NCI-H2196 treated with DMSO at 0.1 percent for 48 hours (cell line): ENCODE measurements at regions not wholly inside any gene's neighbourhood (a gene's known extent, or its start where the extent isn't known, plus 50 kb on each side); places are given as distances from the start of the nearest gene placed in this dataset.
"Not testable (repeated sequence)": the region's sequence is repeated elsewhere in the genome, so short reads cannot be mapped to it uniquely, and the experiment has no call there.

Experiments
- DNase-seq: peaks from one replicate; lab custom pipeline; 2025; ENCODE audit not compliant: unreplicated experiment; lab: John Stamatoyannopoulos, UW

DNA sequence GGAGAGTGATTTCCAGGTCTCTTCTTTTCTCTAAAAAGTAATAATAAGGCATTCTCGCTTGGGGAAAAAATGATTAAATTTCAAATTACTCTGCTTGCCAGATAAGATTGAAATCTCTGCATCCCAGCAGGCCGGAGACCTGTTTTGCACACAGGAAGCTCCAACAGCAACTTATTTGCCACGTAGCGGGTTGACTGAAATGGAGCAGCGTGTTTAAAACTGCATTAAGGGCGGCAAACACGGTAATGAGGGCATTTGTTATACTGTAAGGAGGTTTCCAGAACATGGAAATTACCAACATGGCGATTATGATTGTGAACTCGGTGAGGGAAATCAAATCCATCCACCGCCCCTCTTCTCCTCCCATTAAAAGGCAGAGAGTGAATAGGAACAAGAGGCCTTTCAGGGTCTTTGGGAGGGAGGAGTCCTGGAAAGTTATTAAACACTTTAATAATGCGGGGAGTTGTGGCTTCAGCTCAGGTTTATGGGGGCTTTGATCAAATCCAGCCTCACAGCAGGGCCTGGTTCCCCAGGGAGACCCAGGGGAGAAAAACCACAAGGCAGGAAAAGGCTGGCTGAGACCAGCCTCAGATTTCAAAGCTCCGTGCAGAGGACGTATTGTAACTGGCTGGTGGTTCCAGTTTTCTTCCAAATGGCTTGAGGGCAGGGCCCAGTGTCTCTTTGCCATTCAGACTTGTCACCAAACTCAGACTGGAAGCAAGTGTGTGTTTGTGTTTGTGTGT is 242.3 kb downstream of the TLE3 start:
- no peak for DNase-seq

DNA sequence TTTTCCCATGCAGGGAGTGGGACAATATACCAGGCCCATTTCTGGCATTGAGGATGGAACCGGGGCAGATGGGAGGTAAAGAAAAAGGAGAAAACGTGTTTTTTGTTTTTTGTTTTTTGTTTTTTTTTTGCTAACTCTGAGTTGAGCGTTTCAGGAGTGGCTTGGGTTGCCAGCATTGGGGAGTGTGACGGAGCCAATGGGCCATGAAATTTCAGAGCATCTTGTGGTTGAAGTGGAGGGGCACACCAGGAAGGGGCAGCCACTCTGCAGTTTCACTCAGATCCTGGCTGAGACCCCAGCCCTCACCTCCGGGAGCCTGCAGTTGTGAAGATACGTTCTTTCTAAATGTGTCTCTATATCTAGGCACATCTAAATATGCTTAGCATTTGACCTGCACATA is 240.5 kb downstream of the TLE3 start:
- DNase-seq, result no peak

DNA sequence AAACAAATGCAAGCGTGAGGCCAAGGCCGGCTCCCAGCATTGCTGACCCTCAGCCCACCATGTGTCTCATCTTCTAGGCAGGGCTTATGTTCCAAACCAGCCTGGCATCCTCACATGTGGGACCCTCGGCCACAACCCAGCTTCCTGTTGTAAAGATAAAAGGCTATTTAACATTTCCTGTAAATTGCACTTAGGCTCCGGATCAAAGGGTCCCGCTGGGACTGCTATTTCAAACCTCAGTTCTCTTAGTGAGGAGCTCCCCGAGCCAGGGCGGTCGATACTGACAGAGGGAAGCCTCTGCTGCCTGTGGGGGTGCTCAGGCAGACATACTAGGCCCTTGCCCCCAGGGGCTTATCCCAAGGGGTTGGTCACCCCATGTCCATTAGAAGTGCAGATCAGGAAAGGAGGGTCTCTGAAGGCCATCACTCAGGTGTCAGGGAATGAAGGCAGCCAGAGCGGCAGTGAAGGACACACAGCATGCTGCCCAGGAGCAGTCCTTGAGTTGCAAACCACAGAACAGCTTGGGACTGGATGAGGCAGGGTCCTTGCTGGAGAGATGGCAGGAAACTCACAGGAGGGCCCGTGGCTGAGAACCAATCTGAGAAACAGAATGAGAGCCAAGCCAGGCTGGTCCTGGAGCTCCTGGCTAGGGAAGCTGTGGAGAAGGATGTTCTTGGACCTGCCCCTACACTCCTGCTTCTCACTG is 239.9 kb downstream of the TLE3 start:
- DNase-seq, result no peak

DNA sequence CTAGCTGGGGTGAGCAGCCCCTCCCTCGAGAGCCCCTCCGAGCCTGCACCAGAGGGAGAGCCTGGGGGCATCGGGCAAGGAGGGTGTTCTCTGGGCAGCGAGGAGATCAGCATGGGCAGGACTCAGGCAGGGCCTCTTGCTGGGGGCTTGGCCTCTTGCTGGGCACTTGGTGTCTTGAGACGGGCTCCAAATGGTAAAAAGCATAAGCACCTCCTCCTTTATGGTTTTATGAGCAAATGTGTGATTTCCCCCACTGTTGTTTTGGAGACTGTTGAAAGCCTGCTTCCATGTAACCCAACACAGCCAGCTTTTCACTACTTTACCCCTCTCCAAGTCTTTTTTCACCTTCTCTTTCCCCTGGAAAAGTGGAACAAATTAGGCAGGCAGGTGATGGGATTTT is 239.3 kb downstream of the TLE3 start:
- DNase-seq, result no peak

DNA sequence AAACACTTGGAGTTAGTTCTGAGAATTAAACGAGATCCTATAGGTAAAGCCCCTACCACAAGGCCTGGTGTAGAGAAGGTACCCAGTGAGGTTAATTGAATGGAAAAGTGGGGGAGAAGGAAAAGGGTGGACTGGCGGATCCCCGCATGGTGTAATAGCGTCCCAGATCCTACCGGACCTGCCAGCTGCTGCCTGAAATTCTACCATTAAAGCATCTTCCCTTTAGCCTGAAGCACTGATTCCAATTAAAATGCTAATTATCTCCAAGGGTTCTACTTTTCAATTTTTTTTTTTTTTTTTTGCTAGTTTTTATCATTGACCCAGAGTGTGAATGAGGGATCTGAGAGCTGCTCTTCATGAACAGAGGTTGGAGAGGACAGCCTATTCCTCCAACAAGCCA is 237.9 kb downstream of the TLE3 start:
- no peak for DNase-seq

DNA sequence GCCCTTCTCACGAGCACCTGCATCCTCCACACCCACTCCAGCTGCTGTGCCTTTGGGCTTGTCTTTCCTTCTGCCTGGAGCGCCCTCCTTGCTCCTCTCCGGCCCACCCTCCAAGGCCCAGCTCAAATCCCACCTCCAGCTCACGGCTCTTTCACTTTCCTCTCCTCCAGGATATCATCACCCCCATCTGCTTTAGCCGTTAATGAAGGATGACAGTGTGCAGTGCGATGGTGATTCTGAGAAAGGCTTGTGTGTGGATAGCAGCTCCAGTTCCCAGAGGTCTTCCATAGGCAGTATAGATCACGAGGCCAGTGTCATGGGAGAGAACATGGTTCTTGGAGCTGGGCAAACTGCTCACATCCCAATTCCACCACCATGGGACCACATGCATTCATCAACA is 237.4 kb downstream of the TLE3 start:
- DNase-seq, result no peak

DNA sequence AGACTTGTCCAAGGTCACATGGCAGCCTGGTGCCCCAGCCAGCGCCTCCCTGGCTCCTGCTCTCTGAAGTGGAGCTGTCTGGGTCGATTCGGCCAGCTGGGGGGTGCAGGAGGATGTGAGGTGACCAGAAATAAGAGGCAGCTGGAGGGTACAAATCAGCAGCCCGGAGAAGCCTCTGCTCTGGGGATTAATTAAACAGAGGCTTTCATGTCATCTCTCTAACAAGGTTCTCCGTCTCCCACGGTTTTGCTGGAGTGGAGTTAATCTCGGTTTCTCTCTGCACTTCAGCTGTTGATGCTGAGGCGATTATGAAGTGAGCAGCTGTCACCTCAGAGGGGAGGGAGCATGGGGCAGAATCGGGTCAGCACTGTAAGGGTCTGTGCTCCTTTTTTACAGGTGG is 236.8 kb downstream of the TLE3 start:
- DNase-seq, result no peak

DNA sequence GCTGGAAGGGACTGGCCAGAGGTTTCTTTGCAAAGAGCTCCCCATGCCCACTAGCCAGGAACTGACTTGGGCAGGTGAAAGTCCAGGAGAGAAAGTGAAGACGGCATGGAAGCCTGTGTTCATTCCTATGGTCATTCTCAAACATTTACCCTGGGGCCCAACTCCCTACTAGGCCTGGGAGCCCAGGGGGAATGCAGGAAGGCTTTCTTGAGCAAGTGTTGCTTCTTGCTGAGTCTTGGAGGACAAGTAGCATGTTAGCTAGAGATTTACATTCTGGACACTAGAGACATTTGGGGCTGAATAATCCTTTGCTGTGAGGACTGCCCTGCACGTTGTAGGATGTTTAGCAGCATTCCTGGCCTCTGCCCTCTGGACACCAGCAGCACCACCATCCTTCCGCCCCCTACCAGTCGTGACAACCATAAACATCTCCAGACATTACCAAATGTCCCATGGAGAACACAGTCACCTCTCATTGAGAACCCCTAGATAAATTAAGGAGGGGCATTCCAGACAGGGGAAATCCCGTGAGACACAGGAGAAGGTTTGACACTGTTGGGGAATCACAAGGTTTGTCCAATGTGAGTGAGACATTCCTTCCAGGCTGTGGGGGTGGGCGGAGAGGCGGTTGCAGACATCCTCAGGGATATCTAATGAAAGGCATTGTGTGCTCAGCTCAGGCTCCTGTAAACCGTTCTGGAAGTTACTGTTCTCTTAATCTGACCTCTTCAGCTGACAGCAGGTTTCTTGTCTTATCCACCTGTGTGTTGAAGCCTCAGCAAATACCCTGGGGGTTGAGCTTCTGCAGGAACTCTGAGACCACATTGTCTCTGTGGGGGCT is 236.2 kb downstream of the TLE3 start:
- no peak for DNase-seq

DNA sequence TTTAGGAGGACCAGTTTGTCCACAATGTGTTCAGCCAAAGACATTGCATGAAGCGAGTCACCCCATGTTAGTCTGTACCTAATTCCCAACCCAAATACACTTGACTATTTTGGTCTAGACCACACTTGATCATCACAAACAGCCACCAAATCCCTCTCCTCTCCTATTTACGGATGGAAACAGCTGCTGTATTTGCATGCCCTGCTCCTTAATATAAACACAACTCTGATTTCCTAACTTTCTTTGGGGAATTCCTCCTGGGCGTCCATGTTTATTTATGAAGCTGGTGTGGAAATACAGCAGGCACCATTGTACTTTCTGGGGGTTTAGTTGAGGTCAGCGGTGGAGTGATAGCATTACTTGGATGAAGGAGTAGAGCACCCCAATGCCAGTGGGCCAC is 235.2 kb downstream of the TLE3 start:
- DNase-seq, result no peak

DNA sequence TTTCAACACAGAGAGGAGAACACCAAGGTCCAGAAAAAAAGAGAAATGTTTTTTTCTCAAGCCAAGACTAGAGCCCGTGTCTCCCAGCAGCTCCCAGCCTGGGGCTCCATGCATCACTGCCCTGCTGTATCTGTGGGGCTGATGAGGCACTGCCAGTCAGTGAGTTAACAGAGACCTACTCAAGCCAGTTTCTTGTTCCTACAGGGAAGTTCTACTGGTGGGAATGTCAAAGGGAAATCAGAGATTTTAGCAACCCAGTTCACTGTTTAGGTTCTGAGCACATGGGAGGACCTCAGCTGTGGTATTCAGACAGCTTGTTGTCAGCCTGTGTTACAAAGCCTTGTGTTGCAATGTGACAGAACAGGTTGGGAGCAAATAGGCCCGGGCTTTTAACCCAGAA is 234.3 kb downstream of the TLE3 start:
- DNase-seq, result no peak

DNA sequence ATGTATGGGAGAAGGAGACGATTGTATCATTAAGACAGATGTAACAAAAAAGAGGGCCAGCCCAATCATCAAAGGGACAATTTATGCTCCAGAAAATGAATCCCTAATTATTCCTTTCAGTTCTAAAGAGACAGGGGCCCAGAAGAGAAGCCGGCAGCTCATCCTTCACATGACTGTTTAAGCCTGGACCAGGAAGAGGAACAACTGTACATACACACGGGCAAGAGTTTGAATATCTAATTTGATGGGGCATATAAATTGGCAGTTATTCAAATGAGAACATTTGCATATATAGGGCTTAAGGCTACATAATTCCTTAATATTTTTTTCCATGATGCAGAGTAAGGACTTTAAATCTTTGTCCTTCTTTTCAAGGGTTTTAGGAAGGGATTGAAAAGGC is 232.3 kb downstream of the TLE3 start:
- DNase-seq, result no peak

DNA sequence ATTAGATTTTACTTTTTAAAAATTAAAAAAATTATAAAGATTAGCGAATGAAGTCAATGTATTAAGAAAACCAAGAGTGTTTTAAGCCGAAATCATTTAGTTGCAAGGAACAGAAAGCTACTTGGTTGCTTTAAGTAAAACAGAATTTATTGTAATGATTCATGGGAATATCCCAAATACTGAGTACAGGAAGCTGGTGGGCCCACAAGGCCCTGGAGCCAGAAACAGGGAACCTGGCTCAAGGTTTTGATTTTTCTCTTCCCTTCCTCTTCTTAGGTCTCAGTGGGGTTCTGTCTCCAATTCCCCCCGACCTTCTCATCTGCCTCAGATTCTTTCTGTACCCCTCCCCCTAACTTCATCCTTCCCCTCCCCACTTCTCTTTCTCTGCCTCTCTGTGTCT is 229.0 kb downstream of the TLE3 start:
- no peak for DNase-seq

DNA sequence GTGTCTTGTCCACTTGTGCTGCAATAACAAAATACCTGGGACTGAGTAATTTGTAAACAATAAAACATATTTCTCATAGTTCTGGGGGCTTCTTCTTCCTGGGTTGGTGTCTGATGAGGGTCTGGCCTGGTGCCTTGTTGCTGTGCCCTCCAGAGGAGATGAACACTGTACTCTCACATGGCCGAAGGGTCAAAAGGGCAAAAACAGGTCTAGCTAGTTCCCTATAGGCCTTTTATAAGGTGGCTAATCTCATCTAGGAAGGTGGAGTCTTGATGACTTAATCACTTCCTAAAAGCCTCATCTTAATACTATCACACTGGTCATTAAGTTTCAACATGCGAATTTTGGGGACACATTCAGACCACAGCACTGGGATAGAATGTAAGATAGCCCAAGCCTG is 228.4 kb downstream of the TLE3 start:
- DNase-seq, result no peak

DNA sequence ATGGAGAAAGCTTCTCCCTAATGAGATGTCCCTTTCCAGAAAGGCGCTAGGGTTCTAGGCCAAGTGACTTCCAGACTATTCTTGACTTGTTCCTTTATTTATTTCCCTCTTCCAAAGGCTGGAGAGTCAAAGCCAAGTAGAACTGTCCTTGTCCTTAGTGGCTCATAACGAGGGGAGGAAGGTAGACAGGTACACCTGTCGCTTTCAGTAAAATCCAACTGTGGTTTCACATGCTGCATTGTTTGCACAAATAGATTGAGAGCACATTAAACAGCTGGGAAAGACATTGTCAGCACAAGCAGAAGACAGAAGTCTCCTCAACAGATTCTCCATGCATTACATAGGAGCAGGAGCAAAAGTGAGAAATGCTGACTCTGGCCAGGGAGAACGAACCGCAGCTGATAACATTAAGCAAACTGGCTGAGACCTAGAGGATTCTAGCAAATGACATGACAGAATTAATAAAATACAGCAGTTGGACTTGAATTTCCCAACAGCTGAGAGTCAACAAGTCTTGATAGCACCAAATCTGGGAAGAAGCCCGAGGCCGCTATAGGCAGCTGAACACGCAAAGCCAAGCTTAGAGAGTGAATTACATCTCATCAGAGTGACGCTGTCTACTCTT is 227.7 kb downstream of the TLE3 start:
- no peak for DNase-seq

DNA sequence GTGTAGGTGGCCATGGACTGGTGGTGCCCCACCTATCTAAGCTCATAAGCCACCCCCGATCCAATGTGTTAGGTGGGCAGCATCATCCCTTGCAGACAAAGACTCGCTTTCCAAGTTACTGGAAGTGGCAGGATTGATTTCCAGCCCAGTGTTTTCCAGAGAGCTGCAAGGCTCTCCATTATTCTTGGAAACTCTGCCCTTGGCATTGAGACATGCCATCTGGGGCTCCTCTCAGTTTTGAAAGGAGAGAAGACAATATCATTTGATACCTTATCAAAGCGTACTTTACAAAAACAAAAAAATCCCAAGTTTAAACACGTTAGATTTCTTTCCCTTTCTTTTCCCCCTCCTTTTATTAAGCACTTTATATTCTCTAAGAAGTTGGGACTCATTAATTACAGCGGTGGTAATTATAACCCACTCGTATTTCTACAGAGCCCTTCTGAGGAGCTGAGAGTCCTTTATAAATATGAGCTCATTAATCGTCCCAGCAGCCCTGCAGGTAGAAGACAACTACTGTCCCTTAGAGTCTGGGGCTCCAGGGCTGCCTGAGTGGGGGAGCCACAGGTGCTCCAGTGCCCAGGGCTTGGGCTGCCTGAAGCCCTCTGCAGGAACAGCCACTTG is 226.1 kb downstream of the TLE3 start:
- DNase-seq, result no peak

DNA sequence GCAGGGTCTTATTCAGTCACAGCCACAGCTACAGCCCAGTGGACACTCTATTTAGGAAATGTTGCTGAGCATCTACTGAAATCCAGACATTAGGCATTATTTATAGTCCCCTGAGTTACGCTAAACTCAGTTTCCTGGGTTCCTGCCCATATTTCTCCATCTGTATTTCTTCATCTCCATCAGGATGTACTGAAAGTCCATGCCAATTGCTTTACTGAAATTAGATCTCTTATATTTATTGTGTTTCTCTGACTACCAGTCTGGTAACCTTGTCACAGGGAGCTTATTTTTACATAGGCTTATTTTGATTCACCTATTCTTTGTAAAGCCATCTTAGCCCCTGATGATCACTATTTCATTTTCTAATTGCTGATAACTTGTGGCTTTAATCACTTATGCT is 223.9 kb downstream of the TLE3 start:
- DNase-seq, result no peak

DNA sequence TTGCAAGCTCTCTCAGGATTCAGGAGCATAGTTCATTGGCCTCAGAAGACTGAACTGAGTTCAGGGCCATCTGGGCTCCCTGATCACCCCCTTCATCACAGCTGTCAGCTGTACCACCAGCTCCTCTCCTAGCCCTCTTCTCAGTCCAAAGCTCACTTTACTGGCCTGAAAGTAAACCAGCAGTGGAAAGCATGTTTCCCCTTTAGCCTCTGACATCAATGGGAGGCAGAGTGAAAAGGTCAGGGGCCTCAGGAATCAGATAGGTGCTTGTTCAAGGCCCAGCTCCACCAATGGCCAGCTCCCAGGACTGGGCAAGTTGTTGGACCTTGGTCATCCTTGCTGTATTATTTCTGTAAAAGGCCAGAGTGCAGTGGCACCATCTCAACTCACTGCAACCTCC is 223.4 kb downstream of the TLE3 start:
- DNase-seq, result no peak

DNA sequence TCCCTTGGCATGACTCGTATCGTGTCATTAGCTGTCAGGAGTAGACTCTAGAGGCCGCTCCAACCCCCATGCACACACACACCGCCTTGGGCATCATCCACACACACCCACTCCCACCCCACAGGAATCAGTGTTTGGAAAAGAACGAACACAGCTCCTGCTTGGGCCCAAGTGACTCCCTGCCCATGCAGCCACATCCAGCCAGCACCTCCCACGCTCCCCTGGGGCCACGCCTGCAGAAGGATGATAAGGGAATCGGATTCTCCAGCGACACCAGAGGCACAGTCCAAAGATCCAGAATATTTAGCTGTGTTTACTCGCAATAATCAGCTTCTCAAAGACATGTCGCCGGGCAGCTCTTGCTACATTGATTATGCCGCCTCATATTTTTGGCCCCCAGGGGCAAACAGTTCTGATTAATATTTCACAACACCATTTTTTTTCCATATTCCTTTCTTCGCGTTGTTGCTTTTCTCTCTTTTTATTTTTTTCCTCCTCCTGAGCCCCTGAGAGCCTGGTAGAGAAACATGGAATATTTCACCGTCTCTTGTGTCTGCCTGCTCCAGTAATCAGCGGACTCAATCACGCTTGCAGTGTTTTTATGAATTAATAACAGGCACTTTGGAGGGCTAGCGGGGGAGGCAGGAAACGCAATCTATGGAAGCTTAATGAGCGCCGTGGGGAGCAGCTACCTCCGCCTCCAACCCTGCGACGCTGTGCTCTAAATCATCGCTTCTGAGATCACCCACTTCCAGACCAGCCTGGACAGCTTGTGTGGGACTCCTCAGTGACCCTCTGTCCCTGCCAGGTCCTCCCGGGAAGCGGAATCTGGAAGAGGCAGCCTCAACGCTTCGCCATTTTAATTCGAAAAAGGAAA is 221.4 kb downstream of the TLE3 start:
- no peak for DNase-seq

DNA sequence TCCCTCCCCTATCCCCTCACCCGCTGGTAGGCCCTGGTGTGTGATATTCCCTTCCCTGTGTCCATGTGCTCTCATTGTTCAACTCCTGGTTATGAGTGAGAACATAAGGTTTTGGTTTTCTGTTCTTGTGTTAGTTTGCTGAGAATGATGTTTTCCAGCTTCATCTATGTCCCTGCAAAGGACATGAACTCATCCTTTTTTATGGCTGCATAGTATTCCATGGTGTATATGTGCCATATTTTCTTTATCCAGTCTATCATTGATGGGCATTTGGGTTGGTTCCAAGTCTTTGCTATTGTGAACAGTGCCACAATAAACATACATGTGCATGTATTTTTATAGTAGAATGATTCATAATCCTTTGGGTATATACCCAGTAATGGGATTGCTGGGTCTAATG is 217.8 kb downstream of the TLE3 start:
- not testable (repeated sequence) for DNase-seq
